ENCODE measurements at regions not wholly inside any gene's neighbourhood (a gene's known extent, or its start where the extent isn't known, plus 50 kb on each side); places are given as distances from the start of the nearest gene placed in this dataset.

DNA sequence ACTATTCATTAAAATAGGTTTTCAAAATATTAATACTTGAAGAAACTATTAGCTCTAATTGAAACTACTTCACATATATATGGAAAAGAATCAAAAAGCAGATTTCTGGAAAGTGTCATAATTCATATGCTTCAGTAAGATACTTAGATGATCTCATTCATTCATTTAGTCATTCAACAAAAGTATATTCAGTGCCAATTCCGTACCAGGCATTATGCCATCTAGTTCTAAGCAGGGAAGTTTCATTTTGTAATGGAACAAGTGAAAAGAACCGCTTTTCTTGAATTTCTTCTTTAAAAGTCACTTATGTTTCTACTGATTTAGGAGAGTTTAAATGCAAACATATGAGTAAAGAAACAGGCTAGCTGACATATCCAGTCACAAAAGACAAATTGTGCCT lies 118.3 kb upstream of the FAM20A start:
- no peaks in the 10 kb centered on the region for H3K36me3 ChIP-seq (ENCODE audit: low read depth)
- DNase-seq = no peak
- no peaks in the 10 kb centered on the region for H3K9me3 ChIP-seq
- TF ChIP-seq, protein P1, sequence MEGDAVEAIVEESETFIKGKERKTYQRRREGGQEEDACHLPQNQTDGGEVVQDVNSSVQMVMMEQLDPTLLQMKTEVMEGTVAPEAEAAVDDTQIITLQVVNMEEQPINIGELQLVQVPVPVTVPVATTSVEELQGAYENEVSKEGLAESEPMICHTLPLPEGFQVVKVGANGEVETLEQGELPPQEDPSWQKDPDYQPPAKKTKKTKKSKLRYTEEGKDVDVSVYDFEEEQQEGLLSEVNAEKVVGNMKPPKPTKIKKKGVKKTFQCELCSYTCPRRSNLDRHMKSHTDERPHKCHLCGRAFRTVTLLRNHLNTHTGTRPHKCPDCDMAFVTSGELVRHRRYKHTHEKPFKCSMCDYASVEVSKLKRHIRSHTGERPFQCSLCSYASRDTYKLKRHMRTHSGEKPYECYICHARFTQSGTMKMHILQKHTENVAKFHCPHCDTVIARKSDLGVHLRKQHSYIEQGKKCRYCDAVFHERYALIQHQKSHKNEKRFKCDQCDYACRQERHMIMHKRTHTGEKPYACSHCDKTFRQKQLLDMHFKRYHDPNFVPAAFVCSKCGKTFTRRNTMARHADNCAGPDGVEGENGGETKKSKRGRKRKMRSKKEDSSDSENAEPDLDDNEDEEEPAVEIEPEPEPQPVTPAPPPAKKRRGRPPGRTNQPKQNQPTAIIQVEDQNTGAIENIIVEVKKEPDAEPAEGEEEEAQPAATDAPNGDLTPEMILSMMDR (IDR thresholded peaks at IDR 0.05) = no peak
- H3K4me3 ChIP-seq = no peak overlapping the region
- ATAC-seq = no peak
- intact Hi-C loops (cut with DNase I, micrococcal nuclease) = no loop called here
- H3K4me1 ChIP-seq (ENCODE audit: low read depth) = no peaks in the 10 kb centered on the region

DNA sequence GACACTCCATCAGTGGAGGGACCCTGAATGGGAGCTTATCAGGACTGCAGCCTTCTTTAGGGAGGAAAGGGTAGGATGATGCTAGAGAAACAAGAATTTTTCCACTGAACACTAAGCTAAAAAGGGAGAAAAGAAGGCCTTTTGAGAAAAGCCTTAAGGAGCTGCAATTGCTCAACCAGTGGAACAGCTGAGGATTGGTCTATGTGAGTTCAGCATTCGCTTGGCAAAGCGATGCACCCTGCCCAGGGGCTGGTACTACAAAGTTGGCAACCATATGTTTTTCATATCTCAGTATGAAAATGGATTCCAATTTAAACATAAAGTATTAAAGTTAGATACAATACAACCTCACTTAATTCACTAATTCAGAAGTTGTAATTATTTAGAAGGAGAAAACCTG lies 117.8 kb upstream of the FAM20A start:
- Histone ChIP-seq H3K4me1 (ENCODE audit: low read depth) (no peaks in the 10 kb centered on the region), H3K36me3 (ENCODE audit: low read depth) (no peaks in the 10 kb centered on the region), H3K9me3 (no peaks in the 10 kb centered on the region), H3K4me3 (no peak overlapping the region)
- no peak for DNase-seq
- TF ChIP-seq, protein P1 (IDR thresholded peaks at IDR 0.05) = no peak
- intact Hi-C loops (cut with DNase I, micrococcal nuclease) = no loop called here
- ATAC-seq = no peak

DNA sequence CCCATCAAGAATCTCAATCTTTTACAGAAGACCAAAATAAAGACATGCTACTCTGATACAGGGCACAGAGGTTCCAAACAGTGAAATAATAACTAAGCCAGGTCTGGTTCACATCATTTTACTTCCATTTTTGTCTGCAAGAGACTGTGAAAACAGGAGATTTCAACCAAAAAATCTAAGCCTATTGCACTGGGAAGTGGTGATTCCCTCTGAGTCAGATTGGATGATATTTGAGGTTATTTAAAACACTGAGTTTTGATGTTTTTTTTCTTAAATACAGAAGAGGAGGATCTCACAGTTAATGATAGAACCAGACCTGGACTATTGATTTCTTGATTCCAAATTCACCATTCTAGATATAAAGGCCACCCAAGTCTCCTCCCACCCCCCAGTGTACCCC lies 117.3 kb upstream of the FAM20A start:
- TF ChIP-seq, protein P1 (IDR thresholded peaks at IDR 0.05) = no peak
- ATAC-seq (no peak), DNase-seq (no peak)
- intact Hi-C loops (cut with DNase I, micrococcal nuclease) = no loop called here
- Histone ChIP-seq H3K9me3 (no peaks in the 10 kb centered on the region), H3K4me1 (ENCODE audit: low read depth) (no peaks in the 10 kb centered on the region), H3K36me3 (ENCODE audit: low read depth) (no peaks in the 10 kb centered on the region), H3K4me3 (no peak overlapping the region)

DNA sequence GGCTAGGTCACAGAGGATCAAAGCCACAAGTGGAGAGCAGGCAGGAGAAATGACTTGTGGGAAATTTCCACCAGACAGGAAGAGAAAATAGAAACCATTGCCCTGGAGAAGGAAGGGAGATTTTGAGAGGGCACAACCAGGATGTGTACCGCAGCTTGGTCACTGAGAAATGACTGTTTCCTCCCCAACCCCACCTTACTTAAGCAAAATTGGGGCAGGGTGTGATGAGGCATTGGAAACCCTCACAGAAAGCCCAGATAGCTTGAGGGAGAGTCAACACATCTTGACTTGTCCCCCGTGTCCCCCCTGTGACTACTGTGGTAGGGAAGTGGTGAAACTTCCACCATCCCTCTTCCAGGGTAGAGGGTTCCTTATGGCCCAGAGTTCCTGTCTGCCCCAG lies 113.5 kb upstream of the FAM20A start:
- H3K4me3 ChIP-seq = no peak overlapping the region
- H3K36me3 ChIP-seq (ENCODE audit: low read depth) = no peaks in the 10 kb centered on the region
- TF ChIP-seq, protein P1 (IDR thresholded peaks at IDR 0.05) = no peak
- DNase-seq (no peak), ATAC-seq (no peak)
- H3K4me1 ChIP-seq (ENCODE audit: low read depth) = no peaks in the 10 kb centered on the region
- intact Hi-C loops (cut with DNase I, micrococcal nuclease) = no loop called here
- H3K9me3 ChIP-seq = no peaks in the 10 kb centered on the region

DNA sequence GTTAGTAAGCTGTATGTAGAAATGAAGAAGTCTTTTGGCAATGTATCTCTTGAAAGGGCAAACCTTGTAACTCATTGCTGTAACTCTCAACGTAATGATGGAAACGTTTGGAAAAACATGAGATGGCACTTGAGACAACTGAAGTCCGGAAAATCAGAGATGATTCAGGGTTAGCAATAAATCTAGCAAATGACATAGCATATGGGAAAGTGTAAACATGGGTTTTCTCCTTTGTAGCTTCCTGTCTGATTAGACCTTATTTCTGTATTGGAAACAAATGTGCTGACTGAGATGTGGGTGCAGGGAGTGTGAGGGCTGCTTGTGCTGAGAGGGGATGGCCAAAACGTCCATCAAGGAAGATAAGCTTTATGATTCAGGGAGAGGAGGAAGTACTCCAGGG lies 110.7 kb upstream of the FAM20A start:
- TF ChIP-seq, protein P1 (IDR thresholded peaks at IDR 0.05) = no peak
- ATAC-seq (no peak), DNase-seq (no peak)
- Histone ChIP-seq H3K4me3 (no peak overlapping the region), H3K36me3 (ENCODE audit: low read depth) (no peaks in the 10 kb centered on the region), H3K9me3 (no peaks in the 10 kb centered on the region), H3K4me1 (ENCODE audit: low read depth) (no peaks in the 10 kb centered on the region)
- intact Hi-C loops (cut with DNase I, micrococcal nuclease) = no loop called here

DNA sequence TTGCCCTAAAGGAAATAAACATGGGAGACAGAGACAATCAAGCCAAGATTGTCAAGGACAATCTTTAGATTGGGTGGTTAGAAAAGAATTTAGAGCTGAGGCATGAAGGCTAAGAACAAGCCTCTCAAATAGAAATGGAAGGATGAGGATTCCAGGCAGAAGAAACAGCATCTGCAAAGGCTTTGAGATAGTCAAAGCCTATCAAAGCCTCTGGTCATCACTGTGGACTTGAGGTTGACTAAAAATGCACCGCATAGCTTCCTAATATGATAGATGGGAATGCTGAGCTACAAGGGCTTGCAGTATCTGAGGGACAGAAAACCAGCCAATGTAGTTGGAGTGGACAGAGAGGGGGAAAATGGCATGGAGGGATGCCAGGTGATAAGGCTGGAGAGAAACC lies 109.8 kb upstream of the FAM20A start:
- TF ChIP-seq, protein P1 (IDR thresholded peaks at IDR 0.05) = no peak
- H3K4me3 ChIP-seq = no peak overlapping the region
- no peaks in the 10 kb centered on the region for H3K36me3 ChIP-seq (ENCODE audit: low read depth)
- ATAC-seq (no peak), DNase-seq (no peak)
- H3K4me1 ChIP-seq (ENCODE audit: low read depth) = no peaks in the 10 kb centered on the region
- no peaks in the 10 kb centered on the region for H3K9me3 ChIP-seq
- intact Hi-C loops (cut with DNase I, micrococcal nuclease) = no loop called here

All from mucosa of descending colon (tissue), 3 donors.